HG02759 (cell line): ENCODE measurements at regions not wholly inside any gene's neighbourhood (a gene's known extent, or its start where the extent isn't known, plus 50 kb on each side); places are given as distances from the start of the nearest gene placed in this dataset.
A peak's percentile ranks its signal among the peaks of the same experiment; 100 is the strongest.

Source experiments
- ATAC-seq: cut with Tn5 transposase; IDR thresholded peaks from one replicate; pipeline ENCODE4 v1.9.1; 2021; ENCODE audit warnings: mild to moderate bottlenecking, moderate library complexity; ENCODE audit not compliant: unreplicated experiment

- no peak for ATAC-seq
Measured at GRCh38 chr5:30856242-30856641, 337.2 kb upstream of the CDH6 start.

- ATAC-seq, result no peak
Measured at GRCh38 chr5:30853158-30853557, 340.3 kb upstream of the CDH6 start.

GRCh38 chr5:30850866-30851265, 342.6 kb upstream of the CDH6 start:
- ATAC-seq, result no peak

GRCh38 chr5:30849931-30850710, 343.4 kb upstream of the CDH6 start:
- ATAC-seq, result peak; percentile 42

GRCh38 chr5:30846171-30846570, 347.3 kb upstream of the CDH6 start:
- ATAC-seq, result no peak

GRCh38 chr5:30845194-30845593, 348.3 kb upstream of the CDH6 start:
- ATAC-seq, result no peak

GRCh38 chr5:30843541-30843940, 349.9 kb upstream of the CDH6 start:
- ATAC-seq, result no peak

GRCh38 chr5:30839956-30840355, 353.5 kb upstream of the CDH6 start:
- no peak for ATAC-seq

- no peak for ATAC-seq
Measured at GRCh38 chr5:30838936-30839496, 354.5 kb upstream of the CDH6 start.

- ATAC-seq, result no peak
Measured at GRCh38 chr5:30832519-30832918, 361.0 kb upstream of the CDH6 start.

- ATAC-seq, result no peak
Measured at GRCh38 chr5:30831605-30832004, 361.9 kb upstream of the CDH6 start.

- no peak for ATAC-seq
Measured at GRCh38 chr5:30831123-30831522, 362.4 kb upstream of the CDH6 start.

- no peak for ATAC-seq
Measured at GRCh38 chr5:30811298-30811697, 382.2 kb upstream of the CDH6 start.

- ATAC-seq, result no peak
Measured at GRCh38 chr5:30809933-30810332, 383.6 kb upstream of the CDH6 start.

- no peak for ATAC-seq
Measured at GRCh38 chr5:30808996-30809395, 384.5 kb upstream of the CDH6 start.

- no peak for ATAC-seq
Measured at GRCh38 chr5:30804739-30805505, 388.6 kb upstream of the CDH6 start.

GRCh38 chr5:30802961-30803705, 390.4 kb upstream of the CDH6 start:
- ATAC-seq, result no peak

GRCh38 chr5:30781643-30782042, 411.8 kb upstream of the CDH6 start:
- no peak for ATAC-seq

- no peak for ATAC-seq
Measured at GRCh38 chr5:30768056-30768690, 425.3 kb upstream of the CDH6 start.

- ATAC-seq, result no peak
Measured at GRCh38 chr5:30765706-30766105, 427.8 kb upstream of the CDH6 start.

- no peak for ATAC-seq
Measured at GRCh38 chr5:30765227-30765626, 428.3 kb upstream of the CDH6 start.
